ENCODE measurements at regions not wholly inside any gene's neighbourhood (a gene's known extent, or its start where the extent isn't known, plus 50 kb on each side); places are given as distances from the start of the nearest gene placed in this dataset.
"Not testable (repeated sequence)": the region's sequence is repeated elsewhere in the genome, so short reads cannot be mapped to it uniquely, and the experiment has no call there.

DNA sequence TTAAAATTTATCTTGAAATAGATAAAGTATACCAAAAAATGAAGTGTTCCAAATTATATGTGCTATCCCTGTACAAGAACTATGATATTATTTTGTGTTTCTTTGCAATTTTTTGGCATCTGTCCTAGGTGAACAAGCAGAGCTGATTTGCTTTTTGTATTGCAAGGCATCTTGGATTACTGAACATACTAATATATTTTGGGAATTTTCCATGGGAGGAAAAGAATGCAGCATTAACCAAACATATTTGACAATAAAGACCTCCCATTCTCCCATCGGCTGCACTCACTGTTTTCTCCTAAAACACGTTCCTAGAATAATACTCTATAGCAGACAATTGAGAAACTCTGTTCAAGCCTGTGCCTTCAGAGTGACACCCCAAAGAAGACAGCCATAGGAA, 265.1 kb upstream of the ALCAM start:
- DNase-seq = no peak

DNA sequence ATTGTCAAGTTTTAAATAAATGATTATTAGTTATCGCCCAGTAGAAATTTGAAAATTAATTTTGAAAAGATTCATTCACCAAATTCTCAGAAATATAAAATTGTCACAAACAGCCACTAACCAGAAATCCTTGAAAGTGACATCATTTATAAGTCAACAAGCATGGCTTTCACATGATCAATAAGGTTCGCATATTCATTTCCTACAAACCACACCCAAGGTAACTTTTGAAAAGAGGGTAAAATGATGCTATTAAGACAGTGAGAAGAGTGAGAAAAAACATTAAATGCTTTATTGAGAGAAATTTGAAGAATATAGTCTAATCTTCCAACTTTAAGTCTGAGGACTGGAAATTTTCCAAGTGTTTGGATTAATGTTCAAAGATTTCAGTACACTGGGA, 263.6 kb upstream of the ALCAM start:
- DNase-seq = no peak

DNA sequence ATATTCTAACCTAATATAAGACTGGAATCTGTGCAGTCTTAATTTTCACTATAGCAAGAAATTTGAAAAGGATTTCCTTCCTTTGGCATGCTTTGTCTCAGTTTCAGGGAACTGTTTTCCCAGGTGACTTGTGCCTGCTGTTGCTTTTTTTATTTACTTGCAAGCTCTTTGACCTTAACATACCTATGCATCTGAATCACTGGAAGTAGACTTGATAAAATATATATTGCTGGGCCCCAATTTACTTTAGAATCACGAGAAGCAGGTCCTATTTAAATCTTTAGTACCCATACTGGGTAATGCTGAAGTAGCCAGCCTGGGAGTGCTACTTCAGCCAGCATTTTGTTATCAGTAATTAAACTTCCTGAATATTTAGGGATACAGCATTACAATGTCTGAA, 257.9 kb upstream of the ALCAM start:
- no peak for DNase-seq

DNA sequence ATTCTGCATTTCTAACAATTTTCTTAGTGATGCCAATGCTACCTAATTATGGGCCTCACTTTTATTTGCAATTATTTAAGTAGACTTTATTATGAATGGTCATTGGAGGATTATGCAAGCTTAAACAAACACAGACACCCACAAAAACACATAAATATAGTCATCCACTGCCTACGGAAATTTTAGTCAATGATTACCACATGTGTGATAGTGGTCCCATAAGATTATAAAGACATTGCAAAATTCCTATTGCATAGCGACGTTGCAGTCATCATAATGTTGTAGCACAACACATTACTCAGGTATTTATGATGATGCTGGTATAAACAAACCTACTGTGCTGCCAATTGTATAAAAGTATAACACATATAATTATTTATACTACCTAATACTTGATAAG, 247.8 kb upstream of the ALCAM start:
- no peak for DNase-seq

DNA sequence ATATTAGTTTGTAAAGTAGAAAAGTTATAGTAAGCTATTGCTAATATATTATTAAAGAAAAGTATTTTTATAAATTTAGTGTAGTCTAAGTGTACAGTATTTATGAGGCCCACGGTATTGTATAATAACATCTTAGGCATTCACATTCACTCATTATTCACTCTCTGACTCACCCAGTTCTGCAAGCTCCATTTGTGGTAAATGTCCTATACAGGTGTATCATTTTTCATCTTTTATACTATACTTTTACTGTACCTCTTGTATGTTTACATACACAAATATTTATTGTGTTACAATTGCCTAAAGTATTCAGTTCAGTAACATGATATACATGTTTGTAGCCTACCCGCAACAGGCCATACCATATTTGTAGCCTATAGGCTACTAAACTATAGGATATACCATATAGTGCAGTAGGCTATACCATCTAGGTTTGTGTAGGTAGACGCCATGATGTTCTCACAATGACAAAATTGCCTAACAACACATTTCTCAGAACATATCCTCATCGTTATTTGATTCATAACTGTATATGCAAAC, 246.8 kb upstream of the ALCAM start:
- no peak for DNase-seq

DNA sequence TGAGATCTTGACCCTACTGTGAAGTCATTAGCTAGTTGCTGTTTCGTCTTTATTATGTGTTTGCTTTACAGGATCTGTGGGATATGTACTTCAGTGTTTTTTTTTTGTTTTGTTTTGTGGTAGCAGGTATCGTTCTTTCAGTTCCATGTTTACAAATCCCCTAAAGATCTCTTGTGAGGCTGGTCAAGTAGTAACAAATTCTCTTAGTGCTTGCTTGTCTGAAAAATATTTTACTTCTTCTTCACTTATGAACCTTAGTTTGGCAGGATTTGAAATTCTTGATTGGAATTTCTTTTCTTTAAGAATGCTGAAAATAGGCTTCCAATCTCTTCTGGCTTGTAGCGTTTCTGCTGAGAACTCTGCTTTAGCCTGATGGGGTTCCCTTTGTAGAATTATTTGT, 235.8 kb upstream of the ALCAM start:
- no peak for DNase-seq

DNA sequence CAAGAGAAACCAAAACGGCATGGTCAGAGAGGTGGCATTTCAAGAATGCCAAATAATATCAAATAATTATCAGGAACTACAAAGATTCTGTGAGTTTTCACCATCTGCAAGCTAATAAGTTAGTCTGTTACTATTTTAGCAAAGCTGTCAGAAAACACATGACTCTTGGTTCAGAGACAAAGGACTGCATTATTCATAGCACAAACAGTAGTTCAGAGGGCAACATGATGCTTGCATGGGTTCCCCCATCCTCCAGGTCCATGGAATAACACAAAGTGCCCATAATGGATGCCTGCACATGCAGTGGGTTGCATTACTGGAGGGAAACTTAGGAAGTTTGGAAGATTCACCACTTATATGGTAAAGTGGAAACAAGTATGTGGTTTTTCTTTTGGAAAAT, 228.8 kb upstream of the ALCAM start:
- no peak for DNase-seq

DNA sequence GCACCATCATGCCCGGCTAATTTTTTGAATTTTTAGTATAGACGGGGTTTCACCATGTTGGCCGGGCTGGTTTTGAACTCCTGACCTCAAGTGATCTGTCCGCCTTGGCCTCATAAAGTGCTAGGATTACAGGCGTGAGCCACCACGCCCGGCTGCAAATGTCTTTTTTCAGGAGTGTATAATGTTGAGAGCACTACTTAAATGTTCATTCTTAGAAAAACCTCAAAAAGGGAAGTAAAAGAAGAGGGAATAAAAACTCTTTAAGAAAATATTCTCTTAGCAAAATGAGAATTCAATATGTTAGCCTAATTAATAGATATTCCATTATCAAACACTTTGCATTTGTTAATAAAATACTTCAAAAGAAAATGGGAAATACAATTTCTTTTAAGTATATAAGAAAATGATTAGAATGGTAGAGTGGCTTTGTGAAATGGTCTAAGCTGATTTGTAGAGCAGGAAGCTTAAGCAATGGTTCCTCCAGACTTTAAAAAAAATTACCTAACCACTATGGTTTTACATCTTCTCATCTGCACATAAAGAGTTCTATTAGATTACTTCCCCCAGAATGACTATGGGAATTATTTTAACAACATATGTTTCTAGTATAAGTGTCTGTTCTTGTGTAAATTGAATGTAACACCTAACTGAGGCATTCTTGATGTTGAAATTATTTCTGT, 226.7 kb upstream of the ALCAM start:
- DNase-seq = no peak

DNA sequence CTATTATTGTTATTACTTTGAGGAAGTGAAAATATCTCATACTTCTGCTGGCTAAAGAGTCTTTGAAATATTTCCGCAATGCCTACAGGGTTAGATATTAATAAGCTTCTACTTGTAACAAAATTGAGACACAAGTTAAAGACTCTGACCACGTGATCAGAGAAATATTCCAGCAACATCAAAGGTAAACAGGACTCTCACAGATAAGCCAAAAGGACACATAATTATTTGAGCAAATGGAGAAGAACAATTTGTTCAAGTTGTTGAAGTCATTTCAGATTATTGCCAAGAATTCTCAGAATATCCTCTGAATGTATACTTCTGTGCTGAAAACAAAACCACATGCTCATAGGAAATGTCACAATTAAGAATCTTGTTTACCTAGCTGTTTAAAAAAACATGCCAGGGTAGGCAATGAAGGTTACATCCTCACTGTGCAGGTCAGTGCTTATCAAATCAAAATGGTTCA, 225.8 kb upstream of the ALCAM start:
- no peak for DNase-seq

DNA sequence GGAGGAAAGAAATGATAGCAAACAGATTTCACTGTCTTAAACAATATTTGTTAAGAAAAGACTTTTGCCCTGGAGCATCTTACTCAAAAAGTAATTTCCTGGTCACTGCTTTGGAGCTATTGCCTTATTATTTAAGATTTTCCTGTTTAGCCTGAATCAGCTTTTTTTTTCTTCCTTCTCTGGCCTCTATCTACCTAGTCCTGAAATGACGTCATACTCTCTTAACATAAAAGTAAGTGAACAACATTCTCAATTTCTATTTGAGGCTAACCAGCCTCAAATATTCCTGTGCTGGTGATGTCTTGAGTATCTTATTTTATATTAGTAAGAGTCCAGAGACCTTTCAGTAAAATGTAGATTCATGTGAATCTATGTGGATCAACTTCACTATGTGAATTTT, 221.9 kb upstream of the ALCAM start:
- DNase-seq = no peak

DNA sequence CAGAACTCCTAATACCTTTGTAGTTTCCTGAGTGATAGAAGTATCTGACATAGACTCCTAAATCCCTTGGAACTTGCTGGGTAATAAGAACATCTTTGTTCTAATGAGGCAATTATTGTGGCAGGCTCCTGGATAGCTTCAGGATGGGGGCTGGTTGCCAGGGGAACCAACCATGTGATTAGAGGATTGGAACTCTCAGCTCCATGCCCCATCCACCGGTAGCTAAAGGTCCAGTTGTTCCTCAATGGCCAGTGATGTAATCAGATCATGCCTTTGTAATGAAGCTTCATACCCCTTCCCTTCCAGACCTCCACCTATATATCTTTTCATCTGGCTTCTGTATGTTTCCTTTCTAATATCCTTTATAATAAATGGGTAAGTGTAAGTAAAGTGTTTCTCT, 221.2 kb upstream of the ALCAM start:
- DNase-seq = no peak

DNA sequence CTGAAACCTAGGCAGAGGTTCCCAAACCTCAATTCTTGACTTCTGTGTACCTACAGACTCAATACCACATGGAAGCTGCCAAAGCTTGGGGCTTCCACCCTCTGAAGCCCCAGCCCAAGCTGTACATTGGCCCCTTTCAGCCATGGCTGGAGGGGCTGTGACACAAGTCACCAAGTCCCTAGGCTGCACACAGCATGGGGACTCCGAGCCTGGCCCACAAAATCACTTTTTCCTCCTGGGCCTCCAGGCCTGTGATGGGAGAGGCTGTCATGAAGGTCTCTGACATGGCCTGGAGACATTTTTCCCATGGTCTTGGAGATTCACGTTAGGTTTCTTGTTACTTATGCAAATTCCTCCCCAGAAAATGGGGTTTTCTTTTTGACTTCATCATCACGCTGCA, 217.5 kb upstream of the ALCAM start:
- DNase-seq = not testable (repeated sequence)

DNA sequence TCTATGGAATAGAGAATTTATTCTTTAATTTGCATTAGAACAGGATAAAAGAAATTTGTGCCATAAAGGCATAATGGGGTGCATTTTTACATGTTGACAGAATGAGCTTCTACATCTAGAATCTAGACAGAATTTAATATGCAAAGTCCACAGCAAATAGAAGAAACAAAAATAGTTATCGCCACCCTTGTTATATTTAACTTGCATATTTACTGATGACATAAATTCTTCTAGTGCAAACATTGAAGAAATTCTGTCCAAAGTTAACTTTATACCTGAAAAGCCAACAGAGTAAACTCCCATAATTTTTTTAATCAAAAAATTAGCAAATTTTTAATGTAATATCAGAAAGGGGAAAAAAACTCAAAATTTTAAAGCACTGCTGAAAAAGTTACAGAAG, 213.7 kb upstream of the ALCAM start:
- no peak for DNase-seq

DNA sequence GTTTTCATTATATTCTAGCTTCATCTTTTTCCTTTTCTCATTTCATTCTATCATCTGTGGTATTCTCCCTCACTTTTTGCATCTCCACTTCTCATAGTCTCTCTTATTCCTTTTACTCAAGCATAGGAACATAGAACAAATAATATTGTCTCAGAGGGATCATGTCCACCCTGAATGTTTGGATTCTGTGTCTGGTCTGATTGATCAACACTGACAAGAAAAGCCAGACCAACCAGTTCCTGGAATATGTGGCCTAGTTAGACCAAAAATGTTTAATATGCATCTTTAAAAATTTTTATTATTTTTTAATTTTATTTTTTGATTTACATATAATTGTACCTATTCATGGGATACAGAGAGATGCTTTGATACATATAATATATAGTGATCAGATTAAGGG, 212.0 kb upstream of the ALCAM start:
- DNase-seq = no peak

DNA sequence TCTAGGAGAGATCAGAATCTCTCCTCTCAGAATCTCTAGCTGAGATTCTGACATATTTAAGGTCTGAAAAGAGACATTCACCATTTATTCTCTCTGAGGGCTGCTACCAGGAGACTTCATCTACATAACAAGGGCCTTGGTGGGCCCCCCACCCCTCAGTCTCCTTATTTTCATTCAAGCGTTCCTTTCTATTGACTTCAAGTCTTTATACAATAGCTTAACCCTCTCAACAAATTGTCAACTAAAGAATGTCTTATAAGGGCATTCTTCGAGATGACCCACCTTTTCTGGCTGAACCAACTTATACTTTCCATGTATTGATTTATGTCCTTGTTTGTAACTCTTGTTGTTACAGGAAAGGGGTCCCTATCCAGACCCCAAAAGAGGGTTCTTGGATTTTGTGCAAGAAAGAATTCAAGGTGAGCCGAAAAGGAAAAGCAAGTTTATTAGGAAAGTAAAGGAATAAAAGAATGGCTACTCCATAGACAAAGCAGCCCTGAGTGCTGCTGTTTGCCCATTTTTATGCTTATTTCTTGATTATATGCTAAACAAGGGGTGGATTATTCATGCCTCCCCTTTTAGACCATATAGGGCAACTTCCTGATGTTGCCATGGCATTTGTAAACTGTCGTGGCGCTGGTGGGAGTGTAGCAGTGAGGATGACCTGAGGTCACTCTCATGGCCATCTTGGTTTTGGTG, 209.5 kb upstream of the ALCAM start:
- no peak for DNase-seq

DNA sequence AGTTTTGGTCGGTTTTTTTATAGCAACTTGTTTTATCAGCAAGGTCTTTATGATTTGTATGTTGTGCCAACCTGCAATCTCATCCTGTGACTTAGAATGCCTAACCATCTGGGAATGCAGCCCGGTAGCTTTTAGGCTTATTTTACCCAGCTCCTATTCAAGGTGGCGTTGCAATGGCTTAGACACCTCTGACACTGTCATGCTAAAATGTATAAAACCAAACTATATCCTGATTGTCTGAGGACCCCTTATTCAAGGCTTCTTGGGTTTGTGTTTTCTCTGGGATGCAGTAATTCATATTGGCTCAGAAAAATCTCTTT, 209.0 kb upstream of the ALCAM start:
- DNase-seq = no peak

DNA sequence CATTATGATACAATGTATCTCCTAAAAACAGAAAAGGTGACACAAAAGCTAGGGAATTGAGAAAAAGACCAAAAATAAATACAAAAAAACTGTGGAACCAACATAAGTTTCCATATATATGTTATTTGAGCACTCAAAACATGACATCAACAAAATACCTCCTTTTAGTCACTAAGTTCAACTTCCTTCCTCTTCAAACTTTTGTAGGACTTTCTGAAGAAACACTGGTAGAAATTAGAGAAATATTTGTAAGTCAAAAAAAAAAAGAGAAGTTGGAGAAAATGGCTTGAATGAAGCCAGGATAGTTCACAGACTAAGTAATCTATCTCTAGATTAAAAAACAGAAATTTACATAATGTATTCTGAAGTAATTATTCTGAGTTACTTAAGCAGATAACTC, 208.4 kb upstream of the ALCAM start:
- no peak for DNase-seq

DNA sequence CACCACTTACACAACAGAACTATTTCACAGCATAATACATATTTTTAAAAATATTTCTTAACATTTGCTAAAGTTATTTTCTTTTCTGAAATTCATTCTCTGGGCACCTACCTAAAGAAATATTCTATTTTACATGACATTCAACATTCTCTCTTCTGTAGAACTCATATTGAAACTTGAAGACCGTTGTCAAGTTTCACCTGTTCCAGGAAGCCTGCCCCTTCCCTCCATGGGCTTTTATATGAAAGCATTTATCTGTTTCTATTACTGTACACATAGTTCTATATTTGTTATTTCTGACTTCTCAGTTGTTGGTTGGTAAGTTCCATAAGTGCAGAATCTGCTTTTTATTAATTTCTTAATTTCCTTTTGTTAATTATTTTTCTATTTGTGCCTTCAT, 204.3 kb upstream of the ALCAM start:
- DNase-seq = no peak

DNA sequence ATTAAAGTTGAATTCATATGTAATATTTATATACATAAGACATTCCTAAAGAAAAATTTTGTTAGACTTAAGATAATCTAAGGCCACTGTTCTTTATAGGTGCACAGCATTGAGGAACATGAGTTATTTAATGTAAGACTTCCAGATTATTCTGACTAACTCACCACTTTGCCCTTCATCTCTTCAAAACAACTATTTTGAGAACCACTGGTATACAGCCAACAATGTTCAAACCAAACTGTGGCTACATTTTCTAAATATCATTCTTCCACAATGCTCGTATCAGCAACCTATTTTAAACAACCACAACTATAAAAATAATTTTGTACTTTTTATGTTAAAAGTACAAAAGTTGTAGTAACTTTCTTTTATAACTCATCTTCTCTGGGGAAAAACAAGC, 199.8 kb upstream of the ALCAM start:
- DNase-seq = no peak

DNA sequence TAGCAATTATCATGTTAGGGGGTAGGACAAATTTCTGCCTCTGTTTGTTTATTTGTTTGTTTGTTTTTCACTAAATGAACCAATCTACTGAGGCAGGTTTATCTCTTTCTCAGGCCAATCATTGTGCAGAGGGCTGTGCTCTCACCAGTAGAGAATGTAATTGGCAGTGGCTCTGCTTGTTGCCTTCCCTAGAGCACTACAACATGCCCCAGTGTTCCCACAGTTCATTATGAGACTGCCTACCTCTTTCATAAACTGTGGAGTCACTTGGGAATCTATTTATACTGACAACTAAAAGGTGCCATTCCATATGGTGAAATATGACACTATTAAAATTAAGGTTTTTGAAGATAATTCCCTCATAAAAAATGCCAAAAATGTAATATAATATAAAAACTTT, 196.3 kb upstream of the ALCAM start:
- DNase-seq = no peak

DNA sequence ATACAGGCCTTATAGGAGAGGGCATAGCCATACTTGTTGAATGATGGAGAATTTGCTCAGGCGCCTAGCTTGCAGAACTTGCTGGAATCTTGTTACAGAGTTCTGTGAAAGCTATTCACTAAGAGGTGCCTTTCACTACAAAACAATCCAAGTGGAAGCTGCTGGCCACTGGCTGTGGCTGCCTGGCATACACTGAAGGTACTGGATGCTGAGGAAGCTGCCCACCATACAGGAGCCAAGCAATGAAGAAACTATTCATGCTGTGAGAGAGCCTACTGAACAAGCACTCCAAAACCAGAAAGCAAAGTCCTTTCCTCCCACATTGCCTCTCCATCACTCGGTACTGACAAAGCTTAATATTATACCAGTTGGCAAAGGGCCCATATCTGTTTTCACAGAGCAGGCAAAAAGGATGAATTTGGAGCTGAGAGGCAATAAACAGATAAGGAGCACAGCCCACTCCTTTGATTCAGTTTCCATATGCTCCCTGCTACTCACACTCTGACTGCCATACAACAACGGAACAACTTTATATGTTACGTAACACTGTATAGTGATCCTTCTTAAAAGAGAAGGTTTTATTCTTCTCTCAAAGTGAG, 192.6 kb upstream of the ALCAM start:
- peak; percentile 6 for DNase-seq

DNA sequence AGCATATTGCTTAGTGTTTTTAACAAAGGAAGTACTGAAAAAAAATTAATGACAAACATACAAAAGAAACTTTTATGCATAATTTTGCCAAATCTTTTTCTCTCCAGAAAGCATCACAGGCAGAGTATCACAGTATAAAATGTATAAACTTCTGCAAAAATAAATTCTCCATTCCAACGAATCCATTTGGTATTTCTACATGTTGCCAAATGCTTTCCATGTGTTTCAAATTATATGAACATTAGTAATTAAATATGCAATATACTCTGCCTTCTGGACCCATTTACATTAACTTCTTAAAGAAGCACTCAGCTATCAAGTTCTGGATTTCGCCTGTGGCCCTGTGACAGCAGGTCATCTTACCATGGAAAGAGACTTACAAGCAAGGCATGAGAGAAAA, 189.1 kb upstream of the ALCAM start:
- DNase-seq = no peak

DNA sequence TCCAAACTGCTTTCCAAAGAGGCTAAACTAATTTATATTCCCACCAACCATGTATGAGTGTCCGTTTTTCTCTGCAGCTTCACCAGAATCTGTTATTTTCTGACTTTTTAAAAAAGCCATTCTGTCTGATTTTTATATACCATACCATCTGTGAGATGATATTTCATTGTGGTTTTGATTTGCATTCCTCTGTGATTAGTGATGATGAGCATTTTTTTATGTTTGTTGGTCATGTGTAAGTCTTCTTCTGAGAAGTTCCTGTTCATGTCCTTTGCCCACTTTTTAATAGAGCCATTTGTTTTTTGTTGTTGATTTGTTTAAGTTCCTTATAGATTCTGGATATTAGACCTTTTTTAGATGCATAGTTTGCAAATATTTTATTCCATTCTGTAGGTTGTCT, 179.4 kb upstream of the ALCAM start:
- DNase-seq = no peak

DNA sequence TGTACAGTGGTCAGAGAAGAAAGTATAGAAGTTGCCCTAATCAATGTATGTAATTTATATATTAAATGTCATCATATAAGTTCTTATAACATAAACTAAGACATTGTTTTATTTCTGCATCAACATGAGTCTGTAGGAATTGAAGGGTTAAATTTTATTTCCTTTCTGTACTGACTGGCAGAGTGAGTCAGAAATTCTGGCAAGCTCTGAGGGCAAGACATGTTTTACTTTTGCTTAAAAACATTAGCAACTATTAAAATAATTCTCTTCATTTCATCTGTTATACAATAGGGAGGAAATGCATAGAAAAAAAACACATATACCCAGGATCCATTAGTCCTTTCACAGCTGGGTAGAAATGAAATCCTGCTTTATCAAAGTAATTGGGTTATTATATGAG, 171.4 kb upstream of the ALCAM start:
- DNase-seq = no peak

DNA sequence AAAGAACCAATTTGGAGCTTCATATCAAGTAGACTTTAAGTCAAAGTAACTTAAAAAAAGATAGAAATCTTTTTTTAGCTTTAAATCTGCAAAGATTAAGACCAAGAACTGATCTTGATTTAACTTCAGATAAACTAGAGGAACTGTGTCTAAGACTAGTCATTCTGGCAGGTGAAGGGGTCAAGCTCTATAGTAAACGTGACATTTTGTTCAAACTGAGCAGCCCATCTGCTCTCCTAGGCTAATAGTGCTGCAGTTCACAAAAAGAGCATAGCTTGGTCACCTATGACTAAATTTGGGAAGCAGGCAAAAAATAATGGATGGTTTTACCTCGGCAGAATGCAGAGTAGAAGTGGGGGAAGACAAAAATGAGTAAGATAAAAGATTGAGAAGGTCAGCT, 168.8 kb upstream of the ALCAM start:
- no peak for DNase-seq
